ENCODE measurements at regions not wholly inside any gene's neighbourhood (a gene's known extent, or its start where the extent isn't known, plus 50 kb on each side); places are given as distances from the start of the nearest gene placed in this dataset.
"Not testable (repeated sequence)": the region's sequence is repeated elsewhere in the genome, so short reads cannot be mapped to it uniquely, and the experiment has no call there.

GRCh38 chrX:131445955-131446354 is 97.9 kb upstream of the OR13H1 start:
- Histone ChIP-seq H3K4me1 (no peaks in the 10 kb centered on the region), H3K9me3 (no peaks in the 10 kb centered on the region), H3K27me3 (no peaks in the 10 kb centered on the region), H3K36me3 (no peaks in the 10 kb centered on the region), H3K4me3 (no peak overlapping the region), H3K27ac (no peak overlapping the region)
- in situ Hi-C loops (cut with MboI; ENCODE audit: low sequenced_read_pairs in 4 of 4): no loop called here
- intact Hi-C loops (cut with DNase I; ENCODE audit: low total_unique reads): no loop called here
- ATAC-seq (no peak), DNase-seq (no peak)
- TF ChIP-seq POLR2A (IDR thresholded peaks at IDR 0.05) (no peak), CTCF (IDR thresholded peaks at IDR 0.05 in 4 of 5, conservative IDR thresholded peaks at IDR 0.05 in 1 of 5) (no peak)

GRCh38 chrX:131461855-131462254 is 82.0 kb upstream of the OR13H1 start:
- in situ Hi-C loops (cut with MboI; ENCODE audit: low sequenced_read_pairs in 4 of 4): not testable (repeated sequence)

GRCh38 chrX:131473809-131474208 is 70.1 kb upstream of the OR13H1 start:
- H3K9me3 ChIP-seq; H3K4me1 ChIP-seq; H3K27me3 ChIP-seq; H3K4me3 ChIP-seq; ATAC-seq; intact Hi-C loops (cut with DNase I; ENCODE audit: low total_unique reads); H3K36me3 ChIP-seq; DNase-seq; H3K27ac ChIP-seq; in situ Hi-C loops (cut with MboI; ENCODE audit: low sequenced_read_pairs in 4 of 4): not testable (repeated sequence)

More at GRCh38 chrX:131461855-131462254, 82.0 kb upstream of the OR13H1 start:
- intact Hi-C loops (cut with DNase I; ENCODE audit: low total_unique reads); DNase-seq; H3K4me1 ChIP-seq; H3K27ac ChIP-seq; H3K36me3 ChIP-seq; ATAC-seq; H3K9me3 ChIP-seq; H3K27me3 ChIP-seq; H3K4me3 ChIP-seq: not testable (repeated sequence)

- no peaks in the 10 kb centered on the region for H3K27me3 ChIP-seq
- no peak overlapping the region for H3K27ac ChIP-seq
- in situ Hi-C loops (cut with MboI; ENCODE audit: low sequenced_read_pairs in 4 of 4) (no loop called here), intact Hi-C loops (cut with DNase I; ENCODE audit: low total_unique reads) (no loop called here)
- TF ChIP-seq CTCF (IDR thresholded peaks at IDR 0.05 in 4 of 5, conservative IDR thresholded peaks at IDR 0.05 in 1 of 5): no peak
- TF ChIP-seq POLR2A (IDR thresholded peaks at IDR 0.05): no peak
- no peaks in the 10 kb centered on the region for H3K9me3 ChIP-seq
- H3K4me1 ChIP-seq: no peaks in the 10 kb centered on the region
- no peak for DNase-seq
- no peaks in the 10 kb centered on the region for H3K36me3 ChIP-seq
- no peak overlapping the region for H3K4me3 ChIP-seq
- no peak for ATAC-seq
Observed at GRCh38 chrX:131477498-131477897, 66.4 kb upstream of the OR13H1 start.
